ENCODE measurements at regions not wholly inside any gene's neighbourhood (a gene's known extent, or its start where the extent isn't known, plus 50 kb on each side); places are given as distances from the start of the nearest gene placed in this dataset.
A peak's percentile ranks its signal among the peaks of the same experiment; 100 is the strongest.

DNA sequence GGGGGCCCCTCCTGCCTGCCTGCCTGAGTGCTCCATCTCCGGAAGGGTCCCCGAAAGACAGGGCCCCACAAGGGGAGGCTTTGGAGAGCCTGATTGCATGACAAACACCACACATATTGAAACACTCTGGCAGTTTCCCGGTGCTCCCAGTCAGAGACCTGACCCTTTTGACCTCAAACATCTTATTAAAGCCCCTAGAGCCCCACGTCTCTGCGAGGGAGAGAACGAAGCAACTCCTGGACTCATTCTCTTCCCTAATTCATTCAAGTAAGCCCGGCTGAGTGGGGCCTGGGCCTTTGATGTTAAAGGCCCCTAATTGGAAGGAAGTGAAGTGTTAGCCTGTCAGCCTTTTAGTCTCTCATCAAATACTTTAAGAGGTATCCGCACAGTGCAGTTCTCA is 335.6 kb downstream of the CYRIA start:
- no peaks in the 10 kb centered on the region for H3K36me3 Mint-ChIP-seq (ENCODE audit: low read depth)
- TF ChIP-seq, protein P1, sequence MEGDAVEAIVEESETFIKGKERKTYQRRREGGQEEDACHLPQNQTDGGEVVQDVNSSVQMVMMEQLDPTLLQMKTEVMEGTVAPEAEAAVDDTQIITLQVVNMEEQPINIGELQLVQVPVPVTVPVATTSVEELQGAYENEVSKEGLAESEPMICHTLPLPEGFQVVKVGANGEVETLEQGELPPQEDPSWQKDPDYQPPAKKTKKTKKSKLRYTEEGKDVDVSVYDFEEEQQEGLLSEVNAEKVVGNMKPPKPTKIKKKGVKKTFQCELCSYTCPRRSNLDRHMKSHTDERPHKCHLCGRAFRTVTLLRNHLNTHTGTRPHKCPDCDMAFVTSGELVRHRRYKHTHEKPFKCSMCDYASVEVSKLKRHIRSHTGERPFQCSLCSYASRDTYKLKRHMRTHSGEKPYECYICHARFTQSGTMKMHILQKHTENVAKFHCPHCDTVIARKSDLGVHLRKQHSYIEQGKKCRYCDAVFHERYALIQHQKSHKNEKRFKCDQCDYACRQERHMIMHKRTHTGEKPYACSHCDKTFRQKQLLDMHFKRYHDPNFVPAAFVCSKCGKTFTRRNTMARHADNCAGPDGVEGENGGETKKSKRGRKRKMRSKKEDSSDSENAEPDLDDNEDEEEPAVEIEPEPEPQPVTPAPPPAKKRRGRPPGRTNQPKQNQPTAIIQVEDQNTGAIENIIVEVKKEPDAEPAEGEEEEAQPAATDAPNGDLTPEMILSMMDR (conservative IDR thresholded peaks at IDR 0.05), result no peak
- peak overlapping the region; percentile 81 for H3K27ac Mint-ChIP-seq (ENCODE audit: unreplicated experiment)
- H3K9me3 Mint-ChIP-seq, result no peaks in the 10 kb centered on the region
- H3K4me1 Mint-ChIP-seq, result peaks cover 81% of the 10 kb centered on the region
- no peaks in the 10 kb centered on the region for H3K27me3 Mint-ChIP-seq (ENCODE audit: low read depth)
- peak overlapping the region; percentile 42 for H3K4me3 Mint-ChIP-seq
- DNase-seq (ENCODE audit: low read depth, low spot score), result peak; percentile 34

DNA sequence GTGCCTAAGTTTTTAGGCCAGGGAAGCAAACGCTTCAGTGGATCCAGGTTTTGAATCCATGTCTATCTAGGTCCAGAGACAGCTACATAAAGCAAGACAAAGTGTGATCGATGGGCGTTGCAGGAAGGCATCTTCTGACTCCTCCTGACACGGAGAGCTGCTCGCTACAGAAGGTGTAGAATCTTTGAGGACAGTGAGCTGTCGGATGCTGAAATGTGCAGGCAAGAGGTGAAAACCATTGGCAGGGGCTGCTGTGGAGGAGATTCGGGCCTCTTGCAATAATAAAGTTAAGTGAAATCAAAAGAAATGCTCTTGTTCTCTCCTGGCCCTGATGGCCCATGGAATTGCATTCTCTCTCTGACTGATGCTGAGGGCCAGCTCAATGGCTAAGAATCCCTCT is 336.2 kb downstream of the CYRIA start:
- TF ChIP-seq, protein P1 (conservative IDR thresholded peaks at IDR 0.05), result no peak
- peak overlapping the region; percentile 42 for H3K4me3 Mint-ChIP-seq
- no peaks in the 10 kb centered on the region for H3K36me3 Mint-ChIP-seq (ENCODE audit: low read depth)
- H3K4me1 Mint-ChIP-seq, result peaks cover 78% of the 10 kb centered on the region
- H3K9me3 Mint-ChIP-seq, result no peaks in the 10 kb centered on the region
- DNase-seq (ENCODE audit: low read depth, low spot score), result no peak
- no peaks in the 10 kb centered on the region for H3K27me3 Mint-ChIP-seq (ENCODE audit: low read depth)
- peak overlapping the region; percentile 81 for H3K27ac Mint-ChIP-seq (ENCODE audit: unreplicated experiment)

DNA sequence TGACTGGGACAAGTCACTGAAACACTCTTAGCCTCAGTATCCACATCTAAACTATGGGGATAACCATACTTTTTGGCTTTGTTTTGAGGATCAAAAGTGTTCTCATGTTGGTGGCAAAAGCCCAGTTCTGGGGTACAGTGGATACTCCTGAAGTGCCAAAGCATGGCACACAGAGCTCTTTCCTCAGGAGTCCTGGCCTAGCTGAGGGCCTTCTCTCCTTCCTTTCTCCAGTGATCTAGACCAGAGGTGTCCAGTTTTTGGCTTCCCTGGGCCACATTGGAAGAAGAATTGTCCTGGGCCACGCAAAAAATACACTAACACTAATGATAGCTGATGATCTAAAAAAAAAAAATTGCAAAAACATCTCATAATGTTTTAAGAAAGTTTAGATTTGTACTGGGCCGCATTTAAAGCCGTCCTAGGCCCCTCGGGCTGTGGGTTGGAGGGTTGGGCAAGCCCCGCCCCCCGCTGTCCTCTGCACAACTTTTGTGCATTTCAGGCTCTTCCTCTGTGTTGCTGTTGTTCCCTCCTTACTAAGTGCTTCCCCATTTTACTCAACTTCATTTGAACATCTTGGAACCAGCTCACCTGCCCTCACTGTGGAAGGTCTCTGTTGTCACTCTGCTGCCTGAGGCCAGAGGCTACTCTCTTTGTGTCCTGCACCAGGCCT is 337.0 kb downstream of the CYRIA start:
- DNase-seq (ENCODE audit: low read depth, low spot score), result no peak
- Mint-ChIP-seq H3K27ac (ENCODE audit: unreplicated experiment) (peak overlapping the region; percentile 81), H3K27me3 (ENCODE audit: low read depth) (no peaks in the 10 kb centered on the region), H3K4me3 (no peak overlapping the region), H3K36me3 (ENCODE audit: low read depth) (no peaks in the 10 kb centered on the region), H3K9me3 (no peaks in the 10 kb centered on the region), H3K4me1 (peaks cover 80% of the 10 kb centered on the region)
- TF ChIP-seq, protein P1 (conservative IDR thresholded peaks at IDR 0.05), result no peak

DNA sequence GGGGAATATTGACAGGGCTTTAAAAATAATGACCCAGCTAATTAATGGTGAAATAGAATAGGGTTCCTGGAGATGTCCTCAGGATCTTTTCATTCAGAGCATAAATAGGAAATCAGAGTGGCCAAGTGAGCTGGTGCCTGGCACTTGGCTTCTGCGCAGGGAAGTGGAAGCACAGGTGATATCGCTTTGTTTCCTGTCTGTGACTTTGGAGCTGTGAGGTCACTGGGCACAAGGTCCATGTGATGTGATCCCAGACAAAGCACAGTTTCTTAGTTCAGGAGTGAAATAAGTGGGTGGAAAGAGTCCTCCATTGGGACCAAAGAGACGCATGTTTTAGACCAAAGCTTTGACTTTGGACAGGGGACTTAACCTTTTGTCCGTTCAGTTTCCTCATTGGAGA is 338.3 kb downstream of the CYRIA start:
- Mint-ChIP-seq H3K4me1 (peaks cover 71% of the 10 kb centered on the region), H3K27me3 (ENCODE audit: low read depth) (no peaks in the 10 kb centered on the region), H3K36me3 (ENCODE audit: low read depth) (no peaks in the 10 kb centered on the region), H3K27ac (ENCODE audit: unreplicated experiment) (no peak overlapping the region), H3K9me3 (no peaks in the 10 kb centered on the region), H3K4me3 (no peak overlapping the region)
- TF ChIP-seq, protein P1 (conservative IDR thresholded peaks at IDR 0.05), result no peak
- no peak for DNase-seq (ENCODE audit: low read depth, low spot score)

DNA sequence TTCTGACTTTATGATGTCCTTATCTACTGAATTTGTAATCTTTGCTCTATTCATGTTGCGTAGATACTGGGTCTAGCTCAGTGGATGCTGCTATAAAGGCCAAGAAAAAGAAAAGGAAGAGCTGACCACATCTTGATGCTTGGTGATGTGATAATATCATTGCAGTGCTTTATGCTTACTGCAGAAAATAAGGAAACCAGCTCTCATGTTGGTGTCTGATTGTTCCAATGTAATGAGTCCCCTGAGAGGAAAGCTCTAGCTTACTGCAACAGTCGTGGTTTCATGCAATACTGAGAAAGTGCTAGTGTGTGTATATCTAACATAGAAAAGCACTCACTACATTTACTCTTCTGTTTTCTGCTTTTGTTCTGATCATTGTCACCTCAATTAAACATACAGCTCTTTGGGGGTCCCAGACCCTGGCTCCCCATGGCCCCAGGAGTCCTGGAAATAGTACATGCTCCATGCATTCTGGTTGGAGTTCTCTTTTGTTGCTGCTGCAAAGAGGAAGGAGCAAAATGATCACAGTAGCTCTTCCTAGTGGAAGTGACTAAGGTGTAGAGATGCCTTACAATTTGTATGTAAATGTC is 338.8 kb downstream of the CYRIA start:
- no peaks in the 10 kb centered on the region for H3K36me3 Mint-ChIP-seq (ENCODE audit: low read depth)
- TF ChIP-seq, protein P1 (conservative IDR thresholded peaks at IDR 0.05), result no peak

More for the DNA sequence above, 338.8 kb downstream of the CYRIA start:
- H3K4me3 Mint-ChIP-seq, result no peak overlapping the region
- H3K4me1 Mint-ChIP-seq, result peaks cover 68% of the 10 kb centered on the region
- H3K27ac Mint-ChIP-seq (ENCODE audit: unreplicated experiment), result peak overlapping the region; percentile 53
- no peak for DNase-seq (ENCODE audit: low read depth, low spot score)
- no peaks in the 10 kb centered on the region for H3K27me3 Mint-ChIP-seq (ENCODE audit: low read depth)
- H3K9me3 Mint-ChIP-seq, result no peaks in the 10 kb centered on the region

Data from neural crest cell (in vitro differentiated cells).